DND-41 (cell line): ENCODE measurements at regions not wholly inside any gene's neighbourhood (a gene's known extent, or its start where the extent isn't known, plus 50 kb on each side); places are given as distances from the start of the nearest gene placed in this dataset.
"Not testable (repeated sequence)": the region's sequence is repeated elsewhere in the genome, so short reads cannot be mapped to it uniquely, and the experiment has no call there.

Experiments used
- CTCF ChIP-seq: IDR thresholded peaks from 2 replicates; pipeline ENCODE4 v1.5.1; 2012; ENCODE audit warnings: borderline replicate concordance, low read length, moderate library complexity, mild to moderate bottlenecking; ENCODE audit not compliant: poor library complexity, severe bottlenecking; ENCODE audit errors: extremely low read depth
- EZH2 ChIP-seq: IDR thresholded peaks from 3 replicates; pipeline ENCODE4 v1.6.1; 2012; ENCODE audit warnings: borderline replicate concordance, low read depth, mild to moderate bottlenecking, moderate library complexity, low read length, inconsistent platforms; ENCODE audit not compliant: severe bottlenecking

- not testable (repeated sequence) for TF ChIP-seq CTCF, EZH2
These were observed 1226.2 kb downstream of the OTOL1 start for GRCh38 chr3:162722796-162723195.
